HCT116 (cell line): ENCODE measurements at regions not wholly inside any gene's neighbourhood (a gene's known extent, or its start where the extent isn't known, plus 50 kb on each side); places are given as distances from the start of the nearest gene placed in this dataset.

Source experiments
- ATAC-seq: fragments of 200-7000 bp; cut with Tn5 transposase; 2 replicates; pipeline ENCODE4 v1.9.1; 2020; ENCODE audit warnings: mild to moderate bottlenecking, moderate library complexity
- BruUV-seq: library from RNA; stranded (reverse); fragments of 400-500 nt; replicated peaks from 2 replicates; lab custom pipeline; 2021; lab: Mats Ljungman, UMichigan
- CTCF ChIA-PET: fragments of 300-600 bp; sonication (Branson Sonifier 250); formaldehyde crosslinking; loops from one replicate; lab custom pipeline; 2021; ENCODE audit warnings: antibody characterized with exemption; lab: Charles Lee
- POLR2A ChIA-PET: fragments of 300-600, 350-600 bp; sonication (Branson Sonifier 250); formaldehyde crosslinking; loops from one replicate; lab custom pipeline; 2021; ENCODE audit warnings: antibody characterized with exemption; lab: Charles Lee
- RAD21 ChIA-PET, 2 experiments: fragments of 300-600 bp; sonication (Branson Sonifier 250); formaldehyde crosslinking; loops; one replicate each; lab custom pipeline; 2023; ENCODE audit warnings: low total read pairs in 2 of 2; ENCODE audit not compliant: uncharacterized antibody in 2 of 2, unreplicated experiment in 2 of 2, low non-redundant PET in 1 of 2; lab: Charles Lee
- DNase-seq: peaks from one replicate; pipeline ENCODE4 v3.0.0-alpha.2; 2010; ENCODE audit warnings: low read depth, low spot score
- H2AFZ ChIP-seq: fragments of 200-600 bp; shearing (Covaris generic), sonication (generic); 2 replicates; pipeline ENCODE4 v1.6.1; 2017; ENCODE audit warnings: low read depth, mixed run types, mixed read lengths, antibody characterized with exemption, low read length; ENCODE audit not compliant: poor library complexity, severe bottlenecking
- H3K27ac ChIP-seq: 2 replicates; pipeline ENCODE4 v1.5.1; 2012; ENCODE audit warnings: low read depth, low read length
- H3K27me3 ChIP-seq: fragments of 200-600 bp; sonication (generic); 2 replicates; pipeline ENCODE4 v1.6.1; 2016; ENCODE audit warnings: mixed run types, low read length, mixed read lengths; ENCODE audit not compliant: insufficient read depth
- H3K36me3 ChIP-seq, 2 experiments: fragments of 200-500 bp in 1 of 2; fragments of 200-600 bp in 1 of 2; sonication (Bioruptor generic) in 1 of 2; sonication (generic) in 1 of 2; 2 replicates each; pipeline versions ENCODE4 v1.5.1 to v1.6.1; 2014 to 2016; ENCODE audit warnings: low read length in 2 of 2, inconsistent platforms in 1 of 2, mixed read lengths in 1 of 2, mixed run types in 1 of 2; ENCODE audit not compliant: insufficient read depth in 2 of 2, control insufficient read depth in 1 of 2
- H3K4me1 ChIP-seq, 2 experiments: fragments of 200-600 bp in 1 of 2; sonication (generic) in 1 of 2; 2 replicates each; pipeline versions ENCODE4 v1.5.1 to v1.6.1; 2012 to 2017; ENCODE audit warnings: low read length in 2 of 2, inconsistent platforms in 1 of 2, mild to moderate bottlenecking in 1 of 2, mixed read lengths in 1 of 2, mixed run types in 1 of 2, moderate library complexity in 1 of 2; ENCODE audit not compliant: insufficient read depth in 2 of 2, control insufficient read depth in 1 of 2
- H3K4me2 ChIP-seq: fragments of 200-600 bp; sonication (generic); 2 replicates; pipeline ENCODE4 v1.6.1; 2017; ENCODE audit warnings: mixed run types, low read length, mixed read lengths
- H3K4me3 ChIP-seq, 2 experiments: fragments of 200-600 bp in 1 of 2; sonication (generic) in 1 of 2; replicated peaks in 1 of 2; 2 replicates each; pipeline ENCODE4 v1.5.1; 2011 to 2016; ENCODE audit warnings: low read length in 2 of 2, control low read depth in 1 of 2, low read depth in 1 of 2, mild to moderate bottlenecking in 1 of 2, mixed read lengths in 1 of 2, mixed run types in 1 of 2
- H3K79me2 ChIP-seq: fragments of 200-600 bp; sonication (generic); 2 replicates; pipeline ENCODE4 v1.6.1; 2017; ENCODE audit warnings: mild to moderate bottlenecking, mixed run types, low read length, moderate library complexity, mixed read lengths; ENCODE audit not compliant: insufficient read depth
- H3K9ac ChIP-seq: fragments of 200-600 bp; sonication (generic); 2 replicates; pipeline ENCODE4 v1.6.1; 2016; ENCODE audit warnings: low read length, mixed read lengths
- H3K9me2 ChIP-seq: fragments of 200-600 bp; sonication (generic), shearing (Covaris generic); 2 replicates; pipeline ENCODE4 v1.6.1; 2017; ENCODE audit warnings: mixed run types, mild to moderate bottlenecking, moderate library complexity; ENCODE audit not compliant: insufficient read depth
- H3K9me3 ChIP-seq, 2 experiments: fragments of 200-500 bp in 1 of 2; fragments of 200-600 bp in 1 of 2; sonication (Bioruptor generic) in 1 of 2; sonication (generic) in 1 of 2; 2 replicates each; pipeline ENCODE4 v1.6.1; 2014 to 2017; ENCODE audit warnings: low read length in 2 of 2, mixed read lengths in 2 of 2, inconsistent platforms in 1 of 2, low read depth in 1 of 2, mild to moderate bottlenecking in 1 of 2, mixed run types in 1 of 2, moderate library complexity in 1 of 2; ENCODE audit not compliant: control insufficient read depth in 1 of 2, insufficient read depth in 1 of 2
- H4K20me1 ChIP-seq: fragments of 200-600 bp; sonication (generic), shearing (Covaris generic); 2 replicates; pipeline ENCODE4 v1.6.1; 2017; ENCODE audit warnings: mixed run types, mild to moderate bottlenecking, moderate library complexity; ENCODE audit not compliant: insufficient read depth
- CEBPB ChIP-seq: IDR thresholded peaks from 2 replicates; pipeline ENCODE4 v1.6.1; 2012; ENCODE audit warnings: low read depth
- CTCF ChIP-seq, 3 experiments: fragments of 200-600 bp in 1 of 3; sonication (generic) in 1 of 3; IDR thresholded peaks in 2 of 3; conservative IDR thresholded peaks in 1 of 3; 2 replicates each; pipeline ENCODE4 v1.5.1; 2012 to 2017; ENCODE audit warnings: low read depth in 2 of 3, low read length in 2 of 3, antibody characterized with exemption in 1 of 3, borderline replicate concordance in 1 of 3, control low read depth in 1 of 3, mild to moderate bottlenecking in 1 of 3, mixed read lengths in 1 of 3, mixed run types in 1 of 3, moderate library complexity in 1 of 3; ENCODE audit not compliant: insufficient read depth in 1 of 3
- EGR1 ChIP-seq: IDR thresholded peaks from 2 replicates; pipeline ENCODE4 v1.6.1; 2012; ENCODE audit warnings: low read depth
- EZH2 ChIP-seq: fragments of 200-600 bp; sonication (generic); IDR thresholded peaks from 2 replicates; pipeline ENCODE4 v1.6.1; 2017; ENCODE audit warnings: antibody characterized with exemption, mixed run types
- EZH2phosphoT487 ChIP-seq: fragments of 200-600 bp; IDR thresholded peaks from 2 replicates; pipeline ENCODE4 v1.6.1; 2018; ENCODE audit warnings: antibody characterized with exemption, borderline replicate concordance
- FOSL1 ChIP-seq: IDR thresholded peaks from 2 replicates; pipeline ENCODE4 v1.6.1; 2012; ENCODE audit warnings: low read depth
- JUND ChIP-seq: IDR thresholded peaks from 2 replicates; pipeline ENCODE4 v1.6.1; 2012
- POLR2AphosphoS5 ChIP-seq: IDR thresholded peaks from 2 replicates; pipeline ENCODE4 v1.6.1; 2011; ENCODE audit warnings: mild to moderate bottlenecking, low read depth, low read length, moderate library complexity
- RAD21 ChIP-seq: IDR thresholded peaks from 2 replicates; pipeline ENCODE4 v1.6.1; 2012; ENCODE audit warnings: low read depth, mild to moderate bottlenecking
- SIN3A ChIP-seq: IDR thresholded peaks from 2 replicates; pipeline ENCODE4 v1.6.1; 2012; ENCODE audit warnings: low read depth
- YY1 ChIP-seq: IDR thresholded peaks from 2 replicates; pipeline ENCODE4 v1.6.1; 2011; ENCODE audit warnings: low read length, low read depth, moderate library complexity, mild to moderate bottlenecking; ENCODE audit not compliant: insufficient replicate concordance; ENCODE audit errors: extremely low read depth
- ZBTB33 ChIP-seq: IDR thresholded peaks from 2 replicates; pipeline ENCODE4 v1.6.1; 2011; ENCODE audit warnings: mild to moderate bottlenecking, low read length, moderate library complexity; ENCODE audit not compliant: insufficient replicate concordance; ENCODE audit errors: extremely low read depth
- ZFX ChIP-seq: fragments of 450-650 bp; IDR thresholded peaks from 2 replicates; pipeline ENCODE4 v1.6.1; 2017
- intact Hi-C: fragments of 100-400 bp; cut with micrococcal nuclease; formaldehyde crosslinking; loops from 2 replicates; pipeline ENCODE4 v1.10.0; 2022

GRCh38 chr5:89900346-89900745 is 509.2 kb downstream of the CETN3 start:
- Histone ChIP-seq H3K4me2 (no peak overlapping the region), H3K4me1 (no peaks in the 10 kb centered on the region), H2AFZ (no peak overlapping the region), H3K79me2 (no peaks in the 10 kb centered on the region), H3K9me2 (no peaks in the 10 kb centered on the region), H3K9me3 (no peaks in the 10 kb centered on the region), H3K9ac (no peak overlapping the region), H3K36me3 (no peaks in the 10 kb centered on the region), H3K4me3 (no peak overlapping the region), H3K27ac (no peak overlapping the region), H3K27me3 (no peaks in the 10 kb centered on the region), H4K20me1 (no peaks in the 10 kb centered on the region)
- CTCF ChIA-PET: no interaction called here
- TF ChIP-seq EZH2: no peak
- no peak for TF ChIP-seq CTCF (IDR thresholded peaks at IDR 0.05 in 2 of 3, conservative IDR thresholded peaks at IDR 0.05 in 1 of 3; ENCODE audit: borderline replicate concordance in 1 of 3, insufficient read depth in 1 of 3, low read depth in 2 of 3, low read length in 2 of 3)
- no peak for TF ChIP-seq ZBTB33
- no peak for TF ChIP-seq JUND
- no peak for TF ChIP-seq ZFX
- no peak for TF ChIP-seq YY1
- no peak for TF ChIP-seq CEBPB
- TF ChIP-seq EZH2phosphoT487: no peak
- no peak for TF ChIP-seq FOSL1
- no peak for TF ChIP-seq RAD21
- TF ChIP-seq EGR1: no peak
- TF ChIP-seq POLR2AphosphoS5: no peak
- no peak for TF ChIP-seq SIN3A
- intact Hi-C loops: no loop called here
- RAD21 ChIA-PET: no interaction called here
- DNase-seq (no peak), ATAC-seq (no peak)
- BruUV-seq: no TSS peak
- POLR2A ChIA-PET: no interaction called here
